H9 (cell line): ENCODE measurements at regions not wholly inside any gene's neighbourhood (a gene's known extent, or its start where the extent isn't known, plus 50 kb on each side); places are given as distances from the start of the nearest gene placed in this dataset.

Experiments used
- DNase-seq: peaks from one replicate; pipeline ENCODE4 v3.0.0-alpha.2; 2017
- H2AFZ ChIP-seq: one replicate; pipeline ENCODE4 v1.6.1; 2013; ENCODE audit warnings: mild to moderate bottlenecking, low read length, control low read depth, moderate library complexity
- H2AK5ac ChIP-seq: 2 replicates; pipeline ENCODE4 v1.6.1; 2013; ENCODE audit warnings: low read length, control low read depth, mixed read lengths; ENCODE audit not compliant: insufficient read length
- H2BK120ac ChIP-seq: one replicate; pipeline ENCODE4 v1.6.1; 2013; ENCODE audit warnings: low read depth, mild to moderate bottlenecking, low read length, control low read depth, inconsistent platforms; ENCODE audit not compliant: poor library complexity, severe bottlenecking
- H2BK12ac ChIP-seq: 2 replicates; pipeline ENCODE4 v1.6.1; 2013; ENCODE audit warnings: low read length, control low read depth, mixed read lengths, low read depth; ENCODE audit not compliant: insufficient read length
- H2BK15ac ChIP-seq: 2 replicates; pipeline ENCODE4 v1.6.1; 2013; ENCODE audit warnings: low read depth, low read length, control low read depth
- H2BK20ac ChIP-seq: one replicate; pipeline ENCODE4 v1.6.1; 2013; ENCODE audit warnings: low read depth, mild to moderate bottlenecking, low read length, control low read depth, inconsistent platforms; ENCODE audit not compliant: poor library complexity, severe bottlenecking
- H2BK5ac ChIP-seq: 2 replicates; pipeline ENCODE4 v1.6.1; 2013; ENCODE audit warnings: low read length, control low read depth, mixed read lengths; ENCODE audit not compliant: insufficient read length
- H3K14ac ChIP-seq: 2 replicates; pipeline ENCODE4 v1.6.1; 2013; ENCODE audit warnings: low read length, control low read depth; ENCODE audit not compliant: insufficient read depth
- H3K18ac ChIP-seq: 2 replicates; pipeline ENCODE4 v1.6.1; 2013; ENCODE audit warnings: low read depth, mild to moderate bottlenecking, mixed read lengths, low read length, control low read depth; ENCODE audit not compliant: insufficient read length
- H3K23ac ChIP-seq: 2 replicates; pipeline ENCODE4 v1.6.1; 2013; ENCODE audit warnings: low read length, control low read depth, mixed read lengths, low read depth; ENCODE audit not compliant: insufficient read length
- H3K23me2 ChIP-seq: 2 replicates; pipeline ENCODE4 v1.6.1; 2013; ENCODE audit warnings: low read depth, mild to moderate bottlenecking, mixed read lengths, low read length, control low read depth; ENCODE audit not compliant: insufficient read length, poor library complexity, severe bottlenecking
- H3K27ac ChIP-seq: 2 replicates; pipeline ENCODE4 v1.5.1; 2013; ENCODE audit warnings: low read length, control low read depth, mixed read lengths, low read depth; ENCODE audit not compliant: insufficient read length
- H3K27me3 ChIP-seq: 2 replicates; pipeline ENCODE4 v1.6.1; 2013; ENCODE audit warnings: low read length, control low read depth, inconsistent platforms; ENCODE audit not compliant: insufficient read depth
- H3K4ac ChIP-seq: 2 replicates; pipeline ENCODE4 v1.6.1; 2013; ENCODE audit warnings: low read depth, mild to moderate bottlenecking, control low read depth, inconsistent platforms, low read length, moderate library complexity
- H3K4me1 ChIP-seq: 2 replicates; pipeline ENCODE4 v1.6.1; 2013; ENCODE audit warnings: low read length, control low read depth, inconsistent platforms; ENCODE audit not compliant: insufficient read depth
- H3K4me2 ChIP-seq: 2 replicates; pipeline ENCODE4 v1.6.1; 2013; ENCODE audit warnings: low read length, control low read depth, mixed read lengths; ENCODE audit not compliant: insufficient read length, insufficient read depth
- H3K56ac ChIP-seq: 2 replicates; pipeline ENCODE4 v1.6.1; 2013; ENCODE audit warnings: low read depth, mild to moderate bottlenecking, mixed read lengths, low read length, control low read depth; ENCODE audit not compliant: insufficient read length
- H3K79me1 ChIP-seq: 2 replicates; pipeline ENCODE4 v1.6.1; 2013; ENCODE audit warnings: low read depth, mild to moderate bottlenecking, moderate library complexity, low read length, control low read depth, inconsistent platforms; ENCODE audit not compliant: insufficient read depth, poor library complexity, severe bottlenecking
- H3K79me2 ChIP-seq: 2 replicates; pipeline ENCODE4 v1.6.1; 2013; ENCODE audit warnings: low read length, control low read depth, inconsistent platforms; ENCODE audit not compliant: insufficient read depth
- H3K9ac ChIP-seq: 2 replicates; pipeline ENCODE4 v1.6.1; 2013; ENCODE audit warnings: low read length, control low read depth, mixed read lengths; ENCODE audit not compliant: insufficient read length; ENCODE audit errors: extremely low read depth
- H3K9me3 ChIP-seq: one replicate; pipeline ENCODE4 v1.6.1; 2013; ENCODE audit warnings: low read depth, low read length, inconsistent platforms; ENCODE audit not compliant: control insufficient read depth
- H3T11ph ChIP-seq: one replicate; pipeline ENCODE4 v1.6.1; 2013; ENCODE audit warnings: mild to moderate bottlenecking, low read length, control low read depth, inconsistent platforms
- H4K20me1 ChIP-seq: one replicate; pipeline ENCODE4 v1.6.1; 2013; ENCODE audit not compliant: control insufficient read depth, insufficient read length, insufficient read depth
- H4K5ac ChIP-seq: 2 replicates; pipeline ENCODE4 v1.6.1; 2013; ENCODE audit warnings: low read depth, mild to moderate bottlenecking, mixed read lengths, low read length, control low read depth; ENCODE audit not compliant: insufficient read length
- H4K8ac ChIP-seq: replicated peaks from 2 replicates; pipeline ENCODE4 v1.6.1; 2013; ENCODE audit warnings: low read length, control low read depth, mixed read lengths, low read depth; ENCODE audit not compliant: insufficient read length
- H4K91ac ChIP-seq: 2 replicates; pipeline ENCODE4 v1.6.1; 2013; ENCODE audit warnings: low read depth, mild to moderate bottlenecking, moderate library complexity, mixed read lengths, low read length, control low read depth; ENCODE audit not compliant: insufficient read length
- H3K27ac Mint-ChIP-seq, 3 experiments: 2 replicates in 2 of 3; 3 replicates in 1 of 3; pipeline ENCODE4 v1.8.0; 2020 to 2021; ENCODE audit warnings: mixed read lengths in 3 of 3, mild to moderate bottlenecking in 1 of 3, moderate library complexity in 1 of 3
- H3K27me3 Mint-ChIP-seq: 2 replicates; pipeline ENCODE4 v1.8.0; 2021; ENCODE audit warnings: low read depth, mild to moderate bottlenecking, moderate library complexity, mixed read lengths
- H3K36me3 Mint-ChIP-seq, 3 experiments: 2 replicates in 2 of 3; 3 replicates in 1 of 3; pipeline ENCODE4 v1.8.0; 2020 to 2021; ENCODE audit warnings: low read depth in 3 of 3, mixed read lengths in 3 of 3; ENCODE audit not compliant: insufficient read depth in 1 of 3
- H3K4me1 Mint-ChIP-seq, 2 experiments: 2 replicates each; pipeline ENCODE4 v1.8.0; 2020; ENCODE audit warnings: mixed read lengths in 2 of 2
- H3K4me3 Mint-ChIP-seq, 2 experiments: 2 replicates in 1 of 2; 3 replicates in 1 of 2; pipeline ENCODE4 v1.8.0; 2020 to 2021; ENCODE audit warnings: mild to moderate bottlenecking in 2 of 2, mixed read lengths in 2 of 2, moderate library complexity in 1 of 2
- H3K9me3 Mint-ChIP-seq, 2 experiments: 2 replicates in 1 of 2; 3 replicates in 1 of 2; pipeline ENCODE4 v1.8.0; 2020; ENCODE audit warnings: mild to moderate bottlenecking in 2 of 2, mixed read lengths in 2 of 2, moderate library complexity in 1 of 2
- WGBS: extraction: QIAGEN DNeasy Blood & Tissue Kit; methylation state at CpG from one replicate; pipeline ENCODE4 v1.1.7; 2013; ENCODE audit warnings: missing lambda C conversion rate, low lambda C conversion rate, mixed read lengths; ENCODE audit not compliant: insufficient read length; ENCODE audit errors: extremely low coverage; 5-methylcytosine and 5-hydroxymethylcytosine counted together
- TF ChIP-seq, protein P1 (sequence below): fragments of 200-600 bp; sonication (generic); conservative IDR thresholded peaks from 3 replicates; pipeline ENCODE4 v1.8.0; 2021; ENCODE audit warnings: antibody characterized with exemption, mild to moderate bottlenecking

GRCh38 chr20:40813029-40813431, 124.0 kb upstream of the MAFB start:
- no peak overlapping the region for H4K8ac ChIP-seq
- H3K27ac ChIP-seq = no peak overlapping the region
- H3K27ac Mint-ChIP-seq = no peak overlapping the region
- H3K56ac ChIP-seq = no peak overlapping the region
- H3K79me1 ChIP-seq = no peaks in the 10 kb centered on the region
- no peak overlapping the region for H2AK5ac ChIP-seq
- H4K20me1 ChIP-seq = no peaks in the 10 kb centered on the region
- no peak overlapping the region for H4K5ac ChIP-seq
- H2BK12ac ChIP-seq = no peak overlapping the region
- H3K27me3 Mint-ChIP-seq = no peaks in the 10 kb centered on the region; the same call in 1 of the 2 replicates
- H3K4me2 ChIP-seq = no peak overlapping the region
- TF ChIP-seq, protein P1, sequence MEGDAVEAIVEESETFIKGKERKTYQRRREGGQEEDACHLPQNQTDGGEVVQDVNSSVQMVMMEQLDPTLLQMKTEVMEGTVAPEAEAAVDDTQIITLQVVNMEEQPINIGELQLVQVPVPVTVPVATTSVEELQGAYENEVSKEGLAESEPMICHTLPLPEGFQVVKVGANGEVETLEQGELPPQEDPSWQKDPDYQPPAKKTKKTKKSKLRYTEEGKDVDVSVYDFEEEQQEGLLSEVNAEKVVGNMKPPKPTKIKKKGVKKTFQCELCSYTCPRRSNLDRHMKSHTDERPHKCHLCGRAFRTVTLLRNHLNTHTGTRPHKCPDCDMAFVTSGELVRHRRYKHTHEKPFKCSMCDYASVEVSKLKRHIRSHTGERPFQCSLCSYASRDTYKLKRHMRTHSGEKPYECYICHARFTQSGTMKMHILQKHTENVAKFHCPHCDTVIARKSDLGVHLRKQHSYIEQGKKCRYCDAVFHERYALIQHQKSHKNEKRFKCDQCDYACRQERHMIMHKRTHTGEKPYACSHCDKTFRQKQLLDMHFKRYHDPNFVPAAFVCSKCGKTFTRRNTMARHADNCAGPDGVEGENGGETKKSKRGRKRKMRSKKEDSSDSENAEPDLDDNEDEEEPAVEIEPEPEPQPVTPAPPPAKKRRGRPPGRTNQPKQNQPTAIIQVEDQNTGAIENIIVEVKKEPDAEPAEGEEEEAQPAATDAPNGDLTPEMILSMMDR = no peak
- DNase-seq = peak; percentile 12
- H3K4me3 Mint-ChIP-seq = no peak overlapping the region
- H3K23ac ChIP-seq = no peak overlapping the region
- no peak overlapping the region for H2BK5ac ChIP-seq
- H3K9me3 Mint-ChIP-seq = no peaks in the 10 kb centered on the region
- H3K18ac ChIP-seq = no peak overlapping the region
- H2BK120ac ChIP-seq = no peak overlapping the region
- no peak overlapping the region for H2BK20ac ChIP-seq
- H3K9me3 ChIP-seq = no peaks in the 10 kb centered on the region
- H3K14ac ChIP-seq = no peak overlapping the region
- H3K9ac ChIP-seq = no peak overlapping the region
- no peak overlapping the region for H2AFZ ChIP-seq
- H3K27me3 ChIP-seq = no peaks in the 10 kb centered on the region
- H3K36me3 Mint-ChIP-seq = no peaks in the 10 kb centered on the region
- no peak overlapping the region for H3K4ac ChIP-seq
- no peaks in the 10 kb centered on the region for H3K23me2 ChIP-seq
- no peaks in the 10 kb centered on the region for H3K79me2 ChIP-seq
- H2BK15ac ChIP-seq = no peak overlapping the region
- no CpG with 5 or more reads among the region's 5 CpGs for WGBS
- no peak overlapping the region for H4K91ac ChIP-seq
- H3K4me1 Mint-ChIP-seq = no peaks in the 10 kb centered on the region
- H3T11ph ChIP-seq = no peak overlapping the region
- H3K4me1 ChIP-seq = no peaks in the 10 kb centered on the region
